H1 (cell line): ENCODE measurements at regions not wholly inside any gene's neighbourhood (a gene's known extent, or its start where the extent isn't known, plus 50 kb on each side); places are given as distances from the start of the nearest gene placed in this dataset.
A peak's percentile ranks its signal among the peaks of the same experiment; 100 is the strongest.

Experiments
- CTCF ChIA-PET: fragments of 300-600 bp; sonication (Branson Sonifier 250); formaldehyde crosslinking; loops from one replicate; lab custom pipeline; 2021; ENCODE audit not compliant: partially characterized antibody; lab: Charles Lee
- POLR2A ChIA-PET: fragments of 300-600 bp; sonication (Branson Sonifier 250); formaldehyde crosslinking; loops from one replicate; lab custom pipeline; 2021; ENCODE audit warnings: inconsistent platforms; ENCODE audit not compliant: partially characterized antibody; lab: Charles Lee
- DNase-seq, 2 experiments: peaks; one replicate each; pipeline versions ENCODE4 v3.0.0 to v3.0.0-alpha.2; 2010 to 2022; ENCODE audit warnings: low spot score in 2 of 2, low read depth in 1 of 2, mixed read lengths in 1 of 2
- FAIRE-seq: peaks from 2 replicates; lab custom pipeline; 2011; peaks lifted over from hg19 to GRCh38; lab: Jason Lieb, UNC
- H2AFZ ChIP-seq: 2 replicates; pipeline ENCODE4 v1.8.1; 2012; ENCODE audit warnings: low read length, inconsistent platforms
- H2AK5ac ChIP-seq: 2 replicates; pipeline ENCODE4 v1.6.1; 2013; ENCODE audit warnings: low read depth, low read length
- H2BK120ac ChIP-seq: replicated peaks from 2 replicates; pipeline ENCODE3; 2013; ENCODE audit warnings: low read depth, low read length, inconsistent platforms
- H2BK12ac ChIP-seq: 2 replicates; pipeline ENCODE4 v1.6.1; 2013; ENCODE audit warnings: low read depth, low read length
- H2BK15ac ChIP-seq: 2 replicates; pipeline ENCODE4 v1.6.1; 2013; ENCODE audit warnings: low read length
- H2BK20ac ChIP-seq: 2 replicates; pipeline ENCODE4 v1.6.1; 2013; ENCODE audit warnings: low read length
- H2BK5ac ChIP-seq: 2 replicates; pipeline ENCODE4 v1.6.1; 2013; ENCODE audit warnings: low read depth, low read length
- H3K14ac ChIP-seq: 2 replicates; pipeline ENCODE4 v1.6.1; 2013; ENCODE audit warnings: inconsistent platforms; ENCODE audit not compliant: insufficient read length
- H3K18ac ChIP-seq: 2 replicates; pipeline ENCODE4 v1.6.1; 2013; ENCODE audit warnings: low read length; ENCODE audit errors: extremely low read depth
- H3K23ac ChIP-seq: 2 replicates; pipeline ENCODE4 v1.6.1; 2013; ENCODE audit warnings: inconsistent platforms; ENCODE audit not compliant: insufficient read length
- H3K23me2 ChIP-seq: 2 replicates; pipeline ENCODE4 v1.6.1; 2013; ENCODE audit warnings: low read depth, low read length
- H3K27ac ChIP-seq: 2 replicates; pipeline ENCODE4 v1.6.1; 2011; ENCODE audit warnings: low read depth, low read length, inconsistent platforms
- H3K27me3 ChIP-seq, 4 experiments: replicated peaks in 1 of 4; 1 replicate in 1 of 4; 2 replicates in 3 of 4; pipeline versions ENCODE4 v1.6.1 to v1.8.1; 2011 to 2013; ENCODE audit warnings: low read length in 3 of 4, mild to moderate bottlenecking in 3 of 4, inconsistent platforms in 2 of 4, mixed read lengths in 2 of 4, moderate library complexity in 1 of 4; ENCODE audit not compliant: control insufficient read depth in 3 of 4, insufficient read depth in 3 of 4; ENCODE audit errors: extremely low read depth in 1 of 4
- H3K36me3 ChIP-seq, 4 experiments: 2 replicates each; pipeline versions ENCODE4 v1.6.1 to v1.8.1; 2011 to 2013; ENCODE audit warnings: mild to moderate bottlenecking in 4 of 4, low read length in 3 of 4, moderate library complexity in 2 of 4, control low read depth in 1 of 4, inconsistent platforms in 1 of 4; ENCODE audit not compliant: insufficient read depth in 4 of 4, control insufficient read depth in 2 of 4
- H3K4ac ChIP-seq: replicated peaks from 2 replicates; pipeline ENCODE3; 2013; ENCODE audit warnings: low read length, low read depth, mixed read lengths, inconsistent platforms; ENCODE audit not compliant: insufficient read length
- H3K4me1 ChIP-seq, 4 experiments: replicated peaks in 1 of 4; 1 replicate in 1 of 4; 2 replicates in 3 of 4; pipeline versions ENCODE4 v1.6.1 to v1.8.1; 2011 to 2013; ENCODE audit warnings: low read length in 3 of 4, inconsistent platforms in 2 of 4, mixed read lengths in 1 of 4; ENCODE audit not compliant: insufficient read depth in 4 of 4, control insufficient read depth in 3 of 4
- H3K4me2 ChIP-seq, 2 experiments: 2 replicates each; pipeline versions ENCODE4 v1.6.1 to v1.8.1; 2011 to 2013; ENCODE audit warnings: low read depth in 2 of 2, low read length in 2 of 2, control low read depth in 1 of 2, inconsistent platforms in 1 of 2, mild to moderate bottlenecking in 1 of 2; ENCODE audit not compliant: insufficient read depth in 1 of 2
- H3K4me3 ChIP-seq, 4 experiments: fragments of 200-600, 300-600 bp in 1 of 4; sonication (generic), shearing (Covaris generic), sonication (Bioruptor Twin) in 1 of 4; 2 replicates each; pipeline versions ENCODE4 v1.5.1 to v1.8.1; 2011 to 2016; ENCODE audit warnings: low read length in 4 of 4, low read depth in 3 of 4, control low read depth in 2 of 4, inconsistent platforms in 2 of 4, mild to moderate bottlenecking in 2 of 4, mixed read lengths in 1 of 4, moderate library complexity in 1 of 4; ENCODE audit not compliant: insufficient read depth in 2 of 4; ENCODE audit errors: extremely low read depth in 1 of 4
- H3K56ac ChIP-seq: replicated peaks from 2 replicates; pipeline ENCODE3; 2013; ENCODE audit warnings: low read depth, mild to moderate bottlenecking, mixed read lengths, low read length, inconsistent platforms; ENCODE audit not compliant: insufficient read length
- H3K79me1 ChIP-seq: 2 replicates; pipeline ENCODE4 v1.6.1; 2013; ENCODE audit warnings: low read depth, low read length, control low read depth
- H3K79me2 ChIP-seq, 2 experiments: 2 replicates each; pipeline versions ENCODE4 v1.6.1 to v1.8.1; 2012 to 2013; ENCODE audit warnings: low read length in 2 of 2, mild to moderate bottlenecking in 2 of 2, inconsistent platforms in 1 of 2; ENCODE audit not compliant: insufficient read depth in 2 of 2, control insufficient read depth in 1 of 2
- H3K9ac ChIP-seq, 4 experiments: replicated peaks in 1 of 4; 1 replicate in 1 of 4; 2 replicates in 3 of 4; pipeline versions ENCODE4 v1.6.1 to v1.8.1; 2011 to 2013; ENCODE audit warnings: low read depth in 3 of 4, low read length in 3 of 4, control low read depth in 2 of 4, mild to moderate bottlenecking in 2 of 4, moderate library complexity in 2 of 4, inconsistent platforms in 1 of 4; ENCODE audit errors: extremely low read depth in 1 of 4
- H3K9me3 ChIP-seq, 2 experiments: 2 replicates each; pipeline versions ENCODE4 v1.6.1 to v1.8.1; 2012 to 2013; ENCODE audit warnings: mild to moderate bottlenecking in 2 of 2, moderate library complexity in 2 of 2, control low read depth in 1 of 2, inconsistent platforms in 1 of 2, low read depth in 1 of 2, low read length in 1 of 2, mixed read lengths in 1 of 2; ENCODE audit not compliant: insufficient read depth in 2 of 2
- H4K20me1 ChIP-seq, 2 experiments: replicated peaks in 1 of 2; 2 replicates each; pipeline versions ENCODE3 to v1.8.1; 2011 to 2013; ENCODE audit warnings: inconsistent platforms in 2 of 2, low read length in 2 of 2, mild to moderate bottlenecking in 1 of 2; ENCODE audit not compliant: insufficient read depth in 2 of 2, control insufficient read depth in 1 of 2
- H4K5ac ChIP-seq: 2 replicates; pipeline ENCODE4 v1.6.1; 2013; ENCODE audit warnings: low read length, low read depth, mixed read lengths, inconsistent platforms; ENCODE audit not compliant: insufficient read length
- H4K8ac ChIP-seq: 2 replicates; pipeline ENCODE4 v1.8.0; 2013; ENCODE audit warnings: mild to moderate bottlenecking, moderate library complexity, low read length, inconsistent platforms; ENCODE audit not compliant: insufficient read depth; ENCODE audit errors: extremely low read depth
- H4K91ac ChIP-seq: replicated peaks from 2 replicates; pipeline ENCODE3; 2013; ENCODE audit warnings: low read length, mixed read lengths, inconsistent platforms; ENCODE audit not compliant: insufficient read length
- CEBPB ChIP-seq: IDR thresholded peaks from 2 replicates; pipeline ENCODE4 v1.6.1; 2012; ENCODE audit warnings: low read depth, low read length
- RXRA ChIP-seq: IDR thresholded peaks from 2 replicates; pipeline ENCODE4 v1.6.1; 2011; ENCODE audit warnings: low read depth, mild to moderate bottlenecking, low read length, moderate library complexity; ENCODE audit not compliant: insufficient read depth
- WGBS, 2 experiments: shearing (Covaris generic) in 1 of 2; methylation state at CpG; one replicate each; pipeline versions ENCODE4 v1.1.6 to v1.1.7; 2013 to 2015; ENCODE audit warnings: low lambda C conversion rate in 2 of 2, mixed read lengths in 2 of 2, inconsistent platforms in 1 of 2, low coverage in 1 of 2, missing lambda C conversion rate in 1 of 2; ENCODE audit not compliant: insufficient replicate concordance in 2 of 2, insufficient coverage in 1 of 2, insufficient read length in 1 of 2; ENCODE audit errors: extremely low coverage in 1 of 2, missing lambda C conversion rate in 1 of 2; 5-methylcytosine and 5-hydroxymethylcytosine counted together
- TF ChIP-seq, protein P1 (sequence below): IDR thresholded peaks from 2 replicates; pipeline ENCODE4 v1.6.1; 2012; ENCODE audit warnings: inconsistent platforms

DNA sequence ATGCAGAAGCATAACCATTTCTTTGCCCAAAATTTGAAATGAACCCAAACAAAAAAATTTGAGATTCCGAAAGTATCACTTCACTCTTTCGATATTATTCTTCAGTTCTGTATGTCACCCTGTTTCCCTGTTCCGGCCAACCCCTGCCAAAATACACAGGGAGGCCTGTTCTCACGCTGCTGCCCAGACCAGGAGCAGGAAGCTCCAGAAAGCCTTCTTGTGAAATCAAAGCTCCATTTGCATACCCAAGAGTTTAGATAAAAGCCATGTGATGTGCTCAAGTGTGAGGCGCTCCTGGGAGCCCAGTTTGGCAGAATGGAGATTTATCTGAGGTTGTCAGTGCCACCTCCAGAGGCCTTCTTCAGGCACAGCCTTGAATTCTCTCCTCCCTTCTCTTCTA lies 236.2 kb downstream of the FGFR2 start:
- Histone ChIP-seq H3K27me3 (no peaks in the 10 kb centered on the region), H3K23me2 (no peaks in the 10 kb centered on the region)
- 81% methylated on average over 5 of the region's 5 CpGs; no CpG with 5 or more reads in 1 of the 2 experiments for WGBS, 2 experiments

More for the DNA sequence above, 236.2 kb downstream of the FGFR2 start:
- H3K36me3 ChIP-seq: no peaks in the 10 kb centered on the region
- H2BK15ac ChIP-seq: no peak overlapping the region
- H3K4me3 ChIP-seq: no peak overlapping the region
- no peak overlapping the region for H4K8ac ChIP-seq
- no peaks in the 10 kb centered on the region for H4K20me1 ChIP-seq
- H3K4ac ChIP-seq: no peak overlapping the region
- no peak overlapping the region for H3K14ac ChIP-seq
- no peak overlapping the region for H3K4me2 ChIP-seq
- H3K79me1 ChIP-seq: no peaks in the 10 kb centered on the region
- H2AK5ac ChIP-seq: no peak overlapping the region
- H3K79me2 ChIP-seq: no peaks in the 10 kb centered on the region
- DNase-seq (no peak), FAIRE-seq (no peak)
- no peak overlapping the region for H2BK5ac ChIP-seq
- H3K18ac ChIP-seq: no peak overlapping the region
- no peak overlapping the region for H3K23ac ChIP-seq
- H3K9ac ChIP-seq: no peak overlapping the region
- H3K9me3 ChIP-seq: peaks cover 0 to 7% of the 10 kb centered on the region in 2 experiments; a peak in 1 of 4 replicates
- ChIA-PET CTCF (no interaction called here), POLR2A (no interaction called here)
- no peak overlapping the region for H4K91ac ChIP-seq
- H2BK12ac ChIP-seq: no peak overlapping the region
- TF ChIP-seq, protein P1, sequence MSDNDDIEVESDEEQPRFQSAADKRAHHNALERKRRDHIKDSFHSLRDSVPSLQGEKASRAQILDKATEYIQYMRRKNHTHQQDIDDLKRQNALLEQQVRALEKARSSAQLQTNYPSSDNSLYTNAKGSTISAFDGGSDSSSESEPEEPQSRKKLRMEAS: peak; percentile 33; the same call in 1 of the 2 replicates
- TF ChIP-seq RXRA (no peak), CEBPB (0 out of 2 replicates have a peak, but pooled peaks have one; percentile 31)
- no peak overlapping the region for H2AFZ ChIP-seq
- H4K5ac ChIP-seq: no peak overlapping the region
- H3K4me1 ChIP-seq: no peaks in the 10 kb centered on the region
- no peak overlapping the region for H2BK120ac ChIP-seq
- no peak overlapping the region for H3K56ac ChIP-seq
- H2BK20ac ChIP-seq: no peak overlapping the region
- H3K27ac ChIP-seq: no peak overlapping the region
